K562 (cell line): ENCODE measurements at regions not wholly inside any gene's neighbourhood (a gene's known extent, or its start where the extent isn't known, plus 50 kb on each side); places are given as distances from the start of the nearest gene placed in this dataset.

ENCODE experiments used
- ATAC-seq: fragments of 200-7000 bp; cut with Tn5 transposase; 3 replicates; pipeline ENCODE4 v1.9.1; 2020; ENCODE audit warnings: moderate library complexity
- BruUV-seq: library from RNA; stranded (reverse); fragments of 400-500 nt; replicated peaks from 2 replicates; lab custom pipeline; 2021; lab: Mats Ljungman, UMichigan
- CTCF ChIA-PET: fragments of 300-600 bp; formaldehyde crosslinking; extraction: SDS; loops from one replicate; lab custom pipeline; 2021; ENCODE audit warnings: low intra/inter-chr PET ratio; lab: Yijun Ruan, JAX
- POLR2A ChIA-PET: fragments of 300-600, 350-650 bp; sonication (Branson Sonifier 250); formaldehyde crosslinking; extraction: SDS; loops from one replicate; lab custom pipeline; 2021; ENCODE audit warnings: antibody characterized with exemption, inconsistent platforms; lab: Yijun Ruan, JAX
- DNase-seq, 4 experiments: peaks; one replicate each; pipeline versions ENCODE4 v3.0.0 to v3.0.0-alpha.2; 2011 to 2018; ENCODE audit warnings: low spot score in 3 of 4, mixed read lengths in 3 of 4; ENCODE audit errors: extremely low read depth in 1 of 4
- FAIRE-seq: peaks from 2 replicates; lab custom pipeline; 2011; peaks lifted over from hg19 to GRCh38; lab: Jason Lieb, UNC
- H2AFZ ChIP-seq: 2 replicates; pipeline ENCODE4 v1.6.0; 2011; ENCODE audit warnings: low read depth, low read length, control low read depth, inconsistent platforms
- H3K27ac ChIP-seq: fragments of 200-600 bp; 3 replicates; pipeline ENCODE4 v1.8.0; 2011; ENCODE audit warnings: low read depth, mild to moderate bottlenecking, control low read depth, inconsistent platforms, low read length, moderate library complexity, mixed read lengths; ENCODE audit errors: extremely low read depth
- H3K27me3 ChIP-seq, 2 experiments: fragments of 300-600 bp in 1 of 2; 2 replicates in 1 of 2; 3 replicates in 1 of 2; pipeline versions ENCODE4 v1.6.0 to v1.8.0; 2011; ENCODE audit warnings: inconsistent platforms in 2 of 2, low read length in 2 of 2, mild to moderate bottlenecking in 1 of 2, mixed read lengths in 1 of 2, moderate library complexity in 1 of 2; ENCODE audit not compliant: control insufficient read depth in 2 of 2, insufficient read depth in 2 of 2
- H3K36me3 ChIP-seq: fragments of 300-600 bp; 3 replicates; pipeline ENCODE4 v1.8.0; 2011; ENCODE audit warnings: mild to moderate bottlenecking, low read length, inconsistent platforms; ENCODE audit not compliant: control insufficient read depth, insufficient read depth
- H3K4me1 ChIP-seq, 2 experiments: fragments of 200-600 bp in 1 of 2; replicated peaks in 1 of 2; 2 replicates in 1 of 2; 3 replicates in 1 of 2; pipeline versions ENCODE4 v1.5.1 to v1.8.0; 2011; ENCODE audit warnings: inconsistent platforms in 2 of 2, low read length in 2 of 2, mild to moderate bottlenecking in 1 of 2, mixed read lengths in 1 of 2, moderate library complexity in 1 of 2; ENCODE audit not compliant: control insufficient read depth in 2 of 2, insufficient read depth in 2 of 2
- H3K4me2 ChIP-seq: 2 replicates; pipeline ENCODE4 v1.6.1; 2011; ENCODE audit warnings: low read length, control low read depth, inconsistent platforms, mixed read lengths; ENCODE audit not compliant: insufficient read depth
- H3K4me3 ChIP-seq: fragments of 200-600 bp; sonication (generic), shearing (Covaris generic); 2 replicates; pipeline ENCODE4 v1.5.1; 2016; ENCODE audit warnings: control low read depth, inconsistent platforms
- H3K79me2 ChIP-seq: fragments of 200-600 bp; 3 replicates; pipeline ENCODE4 v1.8.0; 2011; ENCODE audit warnings: low read length, inconsistent platforms; ENCODE audit not compliant: control insufficient read depth, insufficient read depth
- H3K9ac ChIP-seq, 2 experiments: 2 replicates each; pipeline versions ENCODE4 v1.6.0 to v1.6.1; 2011; ENCODE audit warnings: low read depth in 2 of 2, low read length in 2 of 2, control low read depth in 1 of 2, inconsistent platforms in 1 of 2, mild to moderate bottlenecking in 1 of 2, mixed read lengths in 1 of 2; ENCODE audit not compliant: insufficient read depth in 1 of 2
- H3K9me1 ChIP-seq: one replicate; pipeline ENCODE4 v1.6.0; 2011; ENCODE audit warnings: inconsistent platforms, mild to moderate bottlenecking, low read length, moderate library complexity; ENCODE audit not compliant: control insufficient read depth, insufficient read depth
- H3K9me3 ChIP-seq: replicated peaks from 2 replicates; pipeline ENCODE4 v1.5.1; 2011; ENCODE audit warnings: low read depth, low read length, inconsistent platforms; ENCODE audit not compliant: control insufficient read depth, insufficient read depth
- H4K20me1 ChIP-seq: replicated peaks from 2 replicates; pipeline ENCODE4 v1.6.1; 2011; ENCODE audit warnings: low read length, inconsistent platforms, mixed read lengths; ENCODE audit not compliant: control insufficient read depth, insufficient read depth
- BRCA1 ChIP-seq, 2 experiments: fragments of 450-650 bp in 1 of 2; sonication (generic) in 1 of 2; formaldehyde crosslinking in 1 of 2; IDR thresholded peaks; 2 replicates each; pipeline versions ENCODE4 v1.5.0 to v1.6.1; 2017 to 2020; ENCODE audit warnings: mild to moderate bottlenecking in 1 of 2, missing genetic modification reagents in 1 of 2
- FIP1L1 ChIP-seq: fragments of 200-400 bp; formaldehyde crosslinking; IDR thresholded peaks from 2 replicates; pipeline ENCODE4 v1.6.1; 2018; ENCODE audit warnings: mild to moderate bottlenecking, low read depth, low read length; ENCODE audit not compliant: poor library complexity, severe bottlenecking
- MED1 ChIP-seq: sonication (generic); formaldehyde crosslinking; IDR thresholded peaks from 2 replicates; pipeline ENCODE4 v1.8.1; 2023; ENCODE audit warnings: missing genetic modification reagents, borderline replicate concordance
- NCOR1 ChIP-seq: fragments of 450-650 bp; IDR thresholded peaks from 2 replicates; pipeline ENCODE4 v1.6.1; 2016; ENCODE audit warnings: mild to moderate bottlenecking, moderate library complexity
- NELFE ChIP-seq: IDR thresholded peaks from 2 replicates; pipeline ENCODE4 v1.6.1; 2011; ENCODE audit warnings: mild to moderate bottlenecking; ENCODE audit not compliant: insufficient read depth, insufficient read length
- RBM15 ChIP-seq: fragments of 200-400 bp; formaldehyde crosslinking; IDR thresholded peaks from 2 replicates; pipeline ENCODE4 v1.6.1; 2018; ENCODE audit warnings: mild to moderate bottlenecking, low read length, moderate library complexity; ENCODE audit not compliant: insufficient read depth
- SIN3A ChIP-seq, 2 experiments: fragments of 150-350 bp in 1 of 2; IDR thresholded peaks; 2 replicates each; pipeline ENCODE4 v1.6.1; 2011 to 2016; ENCODE audit warnings: borderline replicate concordance in 2 of 2, low read depth in 2 of 2, low read length in 2 of 2, mild to moderate bottlenecking in 2 of 2, moderate library complexity in 2 of 2; ENCODE audit not compliant: control insufficient read depth in 1 of 2
- SMAD3 ChIP-seq: fragments of 450-650 bp; formaldehyde crosslinking; conservative IDR thresholded peaks from 2 replicates; pipeline ENCODE4 v1.4.0; 2020; ENCODE audit warnings: mild to moderate bottlenecking
- SOX6 ChIP-seq: fragments of 450-650 bp; IDR thresholded peaks from 2 replicates; pipeline ENCODE4 v1.6.1; 2014; ENCODE audit warnings: mild to moderate bottlenecking
- TAL1 ChIP-seq: fragments of 450-650 bp; IDR thresholded peaks from 2 replicates; pipeline ENCODE4 v1.6.1; 2016; ENCODE audit warnings: mild to moderate bottlenecking
- XRCC4 ChIP-seq: IDR thresholded peaks from one replicate; pipeline ENCODE4 v1.6.1; 2011; ENCODE audit not compliant: insufficient read depth, insufficient read length; ENCODE audit errors: extremely low read depth
- ZNF436 ChIP-seq: fragments of 250-450, 450-650 bp; sonication (Bioruptor Pico); formaldehyde crosslinking; IDR thresholded peaks from 2 replicates; pipeline ENCODE4 v1.7.0; 2020; ENCODE audit warnings: mild to moderate bottlenecking
- WGBS: fragments of 100-300 bp; shearing (Covaris generic); methylation state at CpG from one replicate; pipeline ENCODE4 v1.1.6; 2016; ENCODE audit warnings: low coverage, mixed read lengths; ENCODE audit not compliant: insufficient coverage; ENCODE audit errors: missing lambda C conversion rate; 5-methylcytosine and 5-hydroxymethylcytosine counted together
- in situ Hi-C: fragments of 300-500 bp; cut with MboI; formaldehyde crosslinking; loops from 4 replicates; pipeline ENCODE4 v1.15.0; 2018; ENCODE audit warnings: inconsistent platforms, mixed read lengths
- intact Hi-C: fragments of 100-400 bp; cut with micrococcal nuclease; formaldehyde crosslinking; loops from 2 replicates; pipeline ENCODE4 v1.14.2; 2022
- TF ChIP-seq, protein P1 (sequence below): fragments of 450-650 bp; IDR thresholded peaks from 2 replicates; pipeline ENCODE4 v1.7.0; 2016; ENCODE audit warnings: borderline replicate concordance
- TF ChIP-seq, protein P2 (sequence below): sonication (generic); formaldehyde crosslinking; IDR thresholded peaks from 2 replicates; pipeline ENCODE4 v1.8.0; 2022; ENCODE audit warnings: mild to moderate bottlenecking, missing genetic modification reagents
- TF ChIP-seq, protein P3 (sequence below), 2 experiments: IDR thresholded peaks; 2 replicates each; pipeline ENCODE4 v1.6.1; 2011; ENCODE audit warnings: borderline replicate concordance in 1 of 2, control low read depth in 1 of 2, low read depth in 1 of 2, low read length in 1 of 2, mild to moderate bottlenecking in 1 of 2, mixed read lengths in 1 of 2, moderate library complexity in 1 of 2; ENCODE audit not compliant: insufficient read depth in 1 of 2, insufficient read length in 1 of 2, poor library complexity in 1 of 2, severe bottlenecking in 1 of 2; ENCODE audit errors: extremely low read depth in 1 of 2
- TF ChIP-seq, protein P4 (sequence below): fragments of 450-650 bp; IDR thresholded peaks from 2 replicates; pipeline ENCODE4 v1.7.1; 2018; ENCODE audit warnings: mild to moderate bottlenecking, low read depth; ENCODE audit not compliant: partially characterized antibody

DNA sequence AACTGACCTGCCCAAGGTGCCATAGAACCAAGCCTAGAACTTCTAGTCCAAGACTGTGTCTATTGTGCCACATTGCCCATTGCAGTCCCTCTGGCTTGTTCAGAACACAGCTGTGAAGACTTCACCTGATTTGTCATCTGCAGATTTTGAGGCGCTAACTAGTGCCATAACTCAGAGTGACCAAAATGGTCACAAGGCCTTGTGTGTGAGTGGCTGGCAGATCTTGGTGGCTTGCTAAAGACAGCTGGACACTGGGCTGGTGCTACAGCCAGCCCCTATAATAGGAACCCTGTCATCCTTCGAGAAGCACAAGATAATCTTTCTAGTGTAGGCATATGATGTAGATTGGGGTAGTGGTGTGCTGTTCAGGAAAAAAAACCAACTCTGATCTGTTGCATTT is 63.7 kb upstream of the IFNLR1 start:
- H3K27me3 ChIP-seq, result peaks cover 5 to 18% of the 10 kb centered on the region in 2 experiments; a peak in 3 of 5 replicates
- in situ Hi-C loops, result no loop called here
- H3K36me3 ChIP-seq, result no peaks in the 10 kb centered on the region
- H3K9me3 ChIP-seq, result no peaks in the 10 kb centered on the region
- FAIRE-seq (peak; percentile 54), DNase-seq (no peak), ATAC-seq (no peak)
- peak overlapping the region; percentile 20; the same call in 1 of the 2 replicates for H3K4me2 ChIP-seq
- H3K4me1 ChIP-seq, result peaks cover 4 to 9% of the 10 kb centered on the region in 2 experiments; a peak in 3 of 5 replicates
- intact Hi-C loops, result no loop called here
- no peaks in the 10 kb centered on the region for H4K20me1 ChIP-seq
- no peak overlapping the region for H3K9ac ChIP-seq
- no peaks in the 10 kb centered on the region for H3K79me2 ChIP-seq
- BruUV-seq, result no TSS peak
- ChIA-PET POLR2A (interaction anchor here (0.6 kb wide), 1 partner anchor 713 kb away, joined by 3 read pairs; no protein-coding TSS in a partner anchor), CTCF (interaction anchor here (0.6 kb wide), 1 partner anchor 51 kb away, joined by 3 read pairs; no protein-coding TSS in a partner anchor)
- no peak overlapping the region for H3K27ac ChIP-seq
- no peaks in the 10 kb centered on the region for H3K9me1 ChIP-seq
- no peak overlapping the region for H2AFZ ChIP-seq
- 11% methylated on average over 2 of the region's 2 CpGs for WGBS
- no peak overlapping the region for H3K4me3 ChIP-seq
- TF ChIP-seq, protein P1, sequence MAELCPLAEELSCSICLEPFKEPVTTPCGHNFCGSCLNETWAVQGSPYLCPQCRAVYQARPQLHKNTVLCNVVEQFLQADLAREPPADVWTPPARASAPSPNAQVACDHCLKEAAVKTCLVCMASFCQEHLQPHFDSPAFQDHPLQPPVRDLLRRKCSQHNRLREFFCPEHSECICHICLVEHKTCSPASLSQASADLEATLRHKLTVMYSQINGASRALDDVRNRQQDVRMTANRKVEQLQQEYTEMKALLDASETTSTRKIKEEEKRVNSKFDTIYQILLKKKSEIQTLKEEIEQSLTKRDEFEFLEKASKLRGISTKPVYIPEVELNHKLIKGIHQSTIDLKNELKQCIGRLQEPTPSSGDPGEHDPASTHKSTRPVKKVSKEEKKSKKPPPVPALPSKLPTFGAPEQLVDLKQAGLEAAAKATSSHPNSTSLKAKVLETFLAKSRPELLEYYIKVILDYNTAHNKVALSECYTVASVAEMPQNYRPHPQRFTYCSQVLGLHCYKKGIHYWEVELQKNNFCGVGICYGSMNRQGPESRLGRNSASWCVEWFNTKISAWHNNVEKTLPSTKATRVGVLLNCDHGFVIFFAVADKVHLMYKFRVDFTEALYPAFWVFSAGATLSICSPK, result no peak
- no peak for TF ChIP-seq NCOR1
- no peak for TF ChIP-seq SIN3A (IDR thresholded peaks at IDR 0.05; ENCODE audit: borderline replicate concordance in 2 of 2, control insufficient read depth in 1 of 2, low read depth in 2 of 2, low read length in 2 of 2)
- TF ChIP-seq, protein P2, sequence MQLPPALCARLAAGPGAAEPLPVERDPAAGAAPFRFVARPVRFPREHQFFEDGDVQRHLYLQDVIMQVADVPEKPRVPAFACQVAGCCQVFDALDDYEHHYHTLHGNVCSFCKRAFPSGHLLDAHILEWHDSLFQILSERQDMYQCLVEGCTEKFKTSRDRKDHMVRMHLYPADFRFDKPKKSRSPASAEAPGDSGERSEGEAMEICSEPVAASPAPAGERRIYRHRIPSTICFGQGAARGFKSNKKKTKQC (CRISPR knock-in tag), result no peak
- TF ChIP-seq FIP1L1, result no peak
- TF ChIP-seq ZNF436 (CRISPR knock-in tag), result no peak
- TF ChIP-seq TAL1, result no peak
- TF ChIP-seq, protein P3, sequence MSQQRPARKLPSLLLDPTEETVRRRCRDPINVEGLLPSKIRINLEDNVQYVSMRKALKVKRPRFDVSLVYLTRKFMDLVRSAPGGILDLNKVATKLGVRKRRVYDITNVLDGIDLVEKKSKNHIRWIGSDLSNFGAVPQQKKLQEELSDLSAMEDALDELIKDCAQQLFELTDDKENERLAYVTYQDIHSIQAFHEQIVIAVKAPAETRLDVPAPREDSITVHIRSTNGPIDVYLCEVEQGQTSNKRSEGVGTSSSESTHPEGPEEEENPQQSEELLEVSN (IDR thresholded peaks at IDR 0.05; ENCODE audit: borderline replicate concordance in 1 of 2, extremely low read depth in 1 of 2, insufficient read depth in 1 of 2, insufficient read length in 1 of 2, low read depth in 1 of 2, low read length in 1 of 2, poor library complexity in 1 of 2, severe bottlenecking in 1 of 2), result no peak
- no peak for TF ChIP-seq XRCC4
- TF ChIP-seq RBM15, result no peak
- TF ChIP-seq SOX6, result no peak
- TF ChIP-seq BRCA1 (IDR thresholded peaks at IDR 0.05), result no peak
- no peak for TF ChIP-seq BRCA1 (CRISPR knock-in tag; IDR thresholded peaks at IDR 0.05)
- TF ChIP-seq NELFE, result no peak
- no peak for TF ChIP-seq MED1 (CRISPR knock-in tag)
- TF ChIP-seq SMAD3 (CRISPR knock-in tag), result no peak
- TF ChIP-seq, protein P4, sequence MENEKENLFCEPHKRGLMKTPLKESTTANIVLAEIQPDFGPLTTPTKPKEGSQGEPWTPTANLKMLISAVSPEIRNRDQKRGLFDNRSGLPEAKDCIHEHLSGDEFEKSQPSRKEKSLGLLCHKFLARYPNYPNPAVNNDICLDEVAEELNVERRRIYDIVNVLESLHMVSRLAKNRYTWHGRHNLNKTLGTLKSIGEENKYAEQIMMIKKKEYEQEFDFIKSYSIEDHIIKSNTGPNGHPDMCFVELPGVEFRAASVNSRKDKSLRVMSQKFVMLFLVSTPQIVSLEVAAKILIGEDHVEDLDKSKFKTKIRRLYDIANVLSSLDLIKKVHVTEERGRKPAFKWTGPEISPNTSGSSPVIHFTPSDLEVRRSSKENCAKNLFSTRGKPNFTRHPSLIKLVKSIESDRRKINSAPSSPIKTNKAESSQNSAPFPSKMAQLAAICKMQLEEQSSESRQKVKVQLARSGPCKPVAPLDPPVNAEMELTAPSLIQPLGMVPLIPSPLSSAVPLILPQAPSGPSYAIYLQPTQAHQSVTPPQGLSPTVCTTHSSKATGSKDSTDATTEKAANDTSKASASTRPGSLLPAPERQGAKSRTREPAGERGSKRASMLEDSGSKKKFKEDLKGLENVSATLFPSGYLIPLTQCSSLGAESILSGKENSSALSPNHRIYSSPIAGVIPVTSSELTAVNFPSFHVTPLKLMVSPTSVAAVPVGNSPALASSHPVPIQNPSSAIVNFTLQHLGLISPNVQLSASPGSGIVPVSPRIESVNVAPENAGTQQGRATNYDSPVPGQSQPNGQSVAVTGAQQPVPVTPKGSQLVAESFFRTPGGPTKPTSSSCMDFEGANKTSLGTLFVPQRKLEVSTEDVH, result no peak
